IMR-90 (cell line): ENCODE measurements at regions not wholly inside any gene's neighbourhood (a gene's known extent, or its start where the extent isn't known, plus 50 kb on each side); places are given as distances from the start of the nearest gene placed in this dataset.

Experiments used
- CEBPB ChIP-seq: IDR thresholded peaks from 2 replicates; pipeline ENCODE4 v1.6.1; 2012; ENCODE audit warnings: low read depth, low read length, improper control_type of control experiment
- CTCF ChIP-seq: conservative IDR thresholded peaks from 2 replicates; pipeline ENCODE4 v1.5.1; 2012; ENCODE audit warnings: mild to moderate bottlenecking, low read depth, low read length, improper control_type of control experiment
- MAZ ChIP-seq: IDR thresholded peaks from 2 replicates; pipeline ENCODE4 v1.6.1; 2012; ENCODE audit warnings: low read depth, mild to moderate bottlenecking, low read length, improper control_type of control experiment, moderate library complexity, borderline replicate concordance
- POLR2A ChIP-seq: IDR thresholded peaks from 2 replicates; pipeline ENCODE4 v1.6.1; 2012; ENCODE audit warnings: mild to moderate bottlenecking, low read depth, low read length
- RAD21 ChIP-seq: IDR thresholded peaks from 2 replicates; pipeline ENCODE4 v1.6.1; 2012; ENCODE audit warnings: low read length, improper control_type of control experiment
- RCOR1 ChIP-seq: IDR thresholded peaks from 2 replicates; pipeline ENCODE4 v1.6.1; 2012; ENCODE audit warnings: mild to moderate bottlenecking, low read length, improper control_type of control experiment; ENCODE audit not compliant: insufficient replicate concordance
- RFX5 ChIP-seq: IDR thresholded peaks from 2 replicates; pipeline ENCODE4 v1.8.0; 2012; ENCODE audit warnings: low read depth, mild to moderate bottlenecking, low read length, moderate library complexity

- TF ChIP-seq CEBPB (no peak), CTCF (no peak), RCOR1 (no peak), MAZ (no peak), POLR2A (no peak), RAD21 (no peak), RFX5 (no peak)
Measured at GRCh38 chr11:15390857-15391256, 276.1 kb downstream of the INSC start.
